Endothelial cell of umbilical vein (primary cell): ENCODE measurements at regions not wholly inside any gene's neighbourhood (a gene's known extent, or its start where the extent isn't known, plus 50 kb on each side); places are given as distances from the start of the nearest gene placed in this dataset.

Source experiments
- BruUV-seq: library from RNA; stranded (reverse); fragments of 400-500 nt; replicated peaks from 2 replicates; lab custom pipeline; 2021; lab: Mats Ljungman, UMichigan
- CTCF ChIA-PET: fragments of 300-600, 350-600 bp; sonication (Branson Sonifier 250); formaldehyde crosslinking; loops from one replicate; lab custom pipeline; 2021; ENCODE audit warnings: antibody characterized with exemption, inconsistent platforms; lab: Charles Lee
- POLR2A ChIA-PET: fragments of 300-600, 350-600 bp; sonication (Branson Sonifier 250); formaldehyde crosslinking; loops from one replicate; lab custom pipeline; 2021; ENCODE audit warnings: antibody characterized with exemption, inconsistent platforms; lab: Charles Lee
- DNase-seq: peaks from one replicate; pipeline ENCODE4 v3.0.0-alpha.2; 2011; ENCODE audit warnings: low read depth, low spot score
- FAIRE-seq: peaks from 2 replicates; lab custom pipeline; 2011; peaks lifted over from hg19 to GRCh38; lab: Jason Lieb, UNC
- H2AFZ ChIP-seq: 2 replicates; pipeline ENCODE4 v1.6.0; 2012; ENCODE audit warnings: low read depth, low read length, control low read depth, inconsistent platforms
- H3K27ac ChIP-seq: 2 replicates; pipeline ENCODE4 v1.5.1; 2011; ENCODE audit warnings: low read depth, mild to moderate bottlenecking, control low read depth, low read length, moderate library complexity; ENCODE audit not compliant: insufficient read depth
- H3K27me3 ChIP-seq, 2 experiments: 2 replicates each; pipeline versions ENCODE4 v1.6.0 to v1.6.1; 2011; ENCODE audit warnings: low read length in 2 of 2, mixed read lengths in 1 of 2; ENCODE audit not compliant: control insufficient read depth in 2 of 2, insufficient read depth in 2 of 2
- H3K36me3 ChIP-seq, 2 experiments: 2 replicates in 1 of 2; 3 replicates in 1 of 2; pipeline ENCODE4 v1.5.1; 2011; ENCODE audit warnings: low read length in 2 of 2, mild to moderate bottlenecking in 1 of 2, moderate library complexity in 1 of 2; ENCODE audit not compliant: control insufficient read depth in 2 of 2, insufficient read depth in 2 of 2; ENCODE audit errors: extremely low read depth in 1 of 2
- H3K4me1 ChIP-seq: 3 replicates; pipeline ENCODE4 v1.5.1; 2011; ENCODE audit warnings: mild to moderate bottlenecking, low read length; ENCODE audit not compliant: control insufficient read depth, insufficient read depth; ENCODE audit errors: extremely low read depth
- H3K4me2 ChIP-seq: 2 replicates; pipeline ENCODE4 v1.6.1; 2011; ENCODE audit warnings: low read length, control low read depth, mixed read lengths; ENCODE audit not compliant: insufficient read depth
- H3K4me3 ChIP-seq, 3 experiments: fragments of 200-600 bp in 1 of 3; sonication (generic), shearing (Covaris generic) in 1 of 3; replicated peaks in 1 of 3; 2 replicates each; pipeline ENCODE4 v1.5.1; 2011 to 2016; ENCODE audit warnings: control low read depth in 3 of 3, low read length in 3 of 3, mild to moderate bottlenecking in 2 of 3, inconsistent platforms in 1 of 3, low read depth in 1 of 3, moderate library complexity in 1 of 3; ENCODE audit not compliant: insufficient read depth in 1 of 3
- H3K79me2 ChIP-seq: 2 replicates; pipeline ENCODE4 v1.6.0; 2012; ENCODE audit warnings: low read length, inconsistent platforms; ENCODE audit not compliant: control insufficient read depth, insufficient read depth
- H3K9ac ChIP-seq: replicated peaks from 2 replicates; pipeline ENCODE3; 2011; ENCODE audit warnings: low read length, control low read depth; ENCODE audit not compliant: insufficient read depth; ENCODE audit errors: extremely low read depth
- H3K9me1 ChIP-seq: replicated peaks from 3 replicates; pipeline ENCODE4 v1.6.0; 2011; ENCODE audit warnings: mild to moderate bottlenecking, low read length; ENCODE audit not compliant: control insufficient read depth, insufficient read depth; ENCODE audit errors: extremely low read depth
- H3K9me3 ChIP-seq: replicated peaks from 2 replicates; pipeline ENCODE4 v1.5.1; 2012; ENCODE audit warnings: low read length, inconsistent platforms; ENCODE audit not compliant: control insufficient read depth, insufficient read depth
- H4K20me1 ChIP-seq: replicated peaks from 2 replicates; pipeline ENCODE3; 2011; ENCODE audit warnings: mild to moderate bottlenecking, low read length; ENCODE audit not compliant: control insufficient read depth, insufficient read depth; ENCODE audit errors: extremely low read depth
- CTCF ChIP-seq, 2 donors: IDR thresholded peaks; 1 replicate in 1 of 2; 2 replicates in 1 of 2; pipeline ENCODE4 v1.5.1; 2011; ENCODE audit warnings: low read length in 2 of 2, mild to moderate bottlenecking in 2 of 2, moderate library complexity in 2 of 2, control low read depth in 1 of 2, inconsistent platforms in 1 of 2, low read depth in 1 of 2; ENCODE audit not compliant: insufficient read depth in 1 of 2; ENCODE audit errors: extremely low read depth in 1 of 2
- EZH2 ChIP-seq: IDR thresholded peaks from 2 replicates; pipeline ENCODE4 v1.6.1; 2012; ENCODE audit warnings: borderline replicate concordance, low read depth, mild to moderate bottlenecking, moderate library complexity, low read length, inconsistent platforms; ENCODE audit not compliant: severe bottlenecking
- FOS ChIP-seq: IDR thresholded peaks from 2 replicates; pipeline ENCODE4 v1.6.1; 2011; ENCODE audit warnings: mild to moderate bottlenecking, low read length, moderate library complexity, borderline replicate concordance; ENCODE audit not compliant: insufficient read depth
- GATA2 ChIP-seq: IDR thresholded peaks from 2 replicates; pipeline ENCODE4 v1.7.0; 2011; ENCODE audit warnings: low read depth, mild to moderate bottlenecking, moderate library complexity, mixed read lengths, low read length; ENCODE audit not compliant: insufficient read length, insufficient read depth
- JUN ChIP-seq: IDR thresholded peaks from 2 replicates; pipeline ENCODE4 v1.6.1; 2011; ENCODE audit warnings: borderline replicate concordance, low read depth; ENCODE audit not compliant: insufficient read length, insufficient read depth
- MAX ChIP-seq: IDR thresholded peaks from 2 replicates; pipeline ENCODE4 v1.6.1; 2011; ENCODE audit not compliant: insufficient read depth, insufficient read length
- MYC ChIP-seq: IDR thresholded peaks from one replicate; pipeline ENCODE4 v1.6.1; 2011; ENCODE audit warnings: mild to moderate bottlenecking, low read depth, low read length
- POLR2A ChIP-seq: IDR thresholded peaks from 2 replicates; pipeline ENCODE4 v1.6.1; 2012; ENCODE audit warnings: low read depth, mild to moderate bottlenecking, control low read depth, low read length
- POLR2AphosphoS5 ChIP-seq: IDR thresholded peaks from 2 replicates; pipeline ENCODE4 v1.6.1; 2012; ENCODE audit warnings: low read depth, mild to moderate bottlenecking, control low read depth, low read length, moderate library complexity; ENCODE audit not compliant: insufficient read depth
- dilution Hi-C: fragments of 300-500 bp; cut with MboI; formaldehyde crosslinking; loops from one replicate; pipeline ENCODE4 v1.15.0; 2019; ENCODE audit warnings: low sequenced_read_pairs; ENCODE audit not compliant: extremely low pct_ligation_motif_present
- intact Hi-C: fragments of 100-400 bp; cut with micrococcal nuclease; formaldehyde crosslinking; loops from one replicate; pipeline ENCODE4 v1.10.0; 2022

- dilution Hi-C loops = no loop called here
- no TSS peak for BruUV-seq
- Histone ChIP-seq H3K27me3 (no peaks in the 10 kb centered on the region), H3K4me3 (no peak overlapping the region), H4K20me1 (no peaks in the 10 kb centered on the region), H3K4me2 (no peak overlapping the region), H3K9me3 (peaks cover 2% of the 10 kb centered on the region), H3K36me3 (no peaks in the 10 kb centered on the region), H3K4me1 (no peaks in the 10 kb centered on the region), H3K79me2 (no peaks in the 10 kb centered on the region), H3K9ac (no peak overlapping the region), H3K27ac (no peak overlapping the region), H2AFZ (no peak overlapping the region), H3K9me1 (no peaks in the 10 kb centered on the region)
- intact Hi-C loops = no loop called here
- ChIA-PET POLR2A (no interaction called here), CTCF (no interaction called here)
- DNase-seq (no peak), FAIRE-seq (no peak)
- TF ChIP-seq POLR2A (no peak), EZH2 (no peak), JUN (no peak), CTCF (IDR thresholded peaks at IDR 0.05; ENCODE audit: extremely low read depth in 1 of 2, insufficient read depth in 1 of 2, low read depth in 1 of 2, low read length in 2 of 2) (no peak), POLR2AphosphoS5 (no peak), MYC (no peak), GATA2 (no peak), MAX (no peak), FOS (no peak)
These were observed 692.1 kb downstream of the DNAJB9 start for GRCh38 chr7:109261781-109262180.
